Thyroid gland (tissue), 4 donors: ENCODE measurements at regions not wholly inside any gene's neighbourhood (a gene's known extent, or its start where the extent isn't known, plus 50 kb on each side); places are given as distances from the start of the nearest gene placed in this dataset.

Experiments used
- DNase-seq, 2 donors: peaks; one replicate each; pipeline ENCODE4 v3.0.0-alpha.2; 2019
- H3K27ac ChIP-seq, 3 donors: fragments of 200-600 bp; sonication (generic); 1 replicate in 2 of 3; 2 replicates in 1 of 3; pipeline ENCODE4 v1.5.1; 2016 to 2019; ENCODE audit warnings: mild to moderate bottlenecking in 1 of 3, moderate library complexity in 1 of 3
- H3K27me3 ChIP-seq: fragments of 200-600 bp; sonication (generic); one replicate; pipeline ENCODE4 v1.5.1; 2019
- H3K36me3 ChIP-seq, 2 donors: fragments of 200-600 bp; sonication (generic); one replicate each; pipeline ENCODE4 v1.5.1; 2016 to 2019
- H3K4me1 ChIP-seq, 2 donors: fragments of 200-600 bp; sonication (generic); one replicate each; pipeline ENCODE4 v1.5.1; 2017 to 2019
- H3K4me3 ChIP-seq, 3 donors: fragments of 200-600 bp; sonication (generic); replicated peaks in 1 of 3; 1 replicate in 2 of 3; 2 replicates in 1 of 3; pipeline ENCODE4 v1.5.1; 2016; ENCODE audit warnings: mild to moderate bottlenecking in 1 of 3
- H3K9me3 ChIP-seq: fragments of 200-600 bp; sonication (generic); one replicate; pipeline ENCODE4 v1.5.1; 2017
- CTCF ChIP-seq, 6 experiments: fragments of 200-600 bp in 3 of 6; fragments of 450-650 bp in 3 of 6; sonication (generic) in 3 of 6; IDR thresholded peaks; one replicate each; pipeline ENCODE4 v1.5.1; 2016 to 2019; ENCODE audit warnings: antibody characterized with exemption in 6 of 6, mild to moderate bottlenecking in 2 of 6, inconsistent platforms in 1 of 6, moderate library complexity in 1 of 6
- POLR2A ChIP-seq, 2 donors: fragments of 450-650 bp; IDR thresholded peaks; one replicate each; pipeline ENCODE4 v1.6.1; 2017; ENCODE audit warnings: antibody characterized with exemption in 2 of 2, mild to moderate bottlenecking in 2 of 2, moderate library complexity in 1 of 2
- whole genome bisulfite sequencing, 2 donors: methylation state at CpG; one replicate each; pipeline ENCODE4 v1.1.5; 2017; 5-methylcytosine and 5-hydroxymethylcytosine counted together
- intact Hi-C: fragments of 100-400 bp; cut with DNase I; formaldehyde crosslinking; loops from one replicate; pipeline ENCODE4 v1.15.1; 2023

GRCh38 chr11:45450189-45450588, 164.0 kb upstream of the SYT13 start:
- intact Hi-C loops, result no loop called here
- 73 to 83% methylated on average over 3 of the region's 3 CpGs for WGBS, 2 donors
- TF ChIP-seq CTCF (IDR thresholded peaks at IDR 0.05) (no peak), POLR2A (IDR thresholded peaks at IDR 0.05) (no peak)
- no peak overlapping the region for H3K27ac ChIP-seq
- no peaks in the 10 kb centered on the region for H3K36me3 ChIP-seq
- no peaks in the 10 kb centered on the region for H3K4me1 ChIP-seq
- H3K27me3 ChIP-seq, result no peaks in the 10 kb centered on the region
- no peak for DNase-seq
- H3K9me3 ChIP-seq, result no peaks in the 10 kb centered on the region
- no peak overlapping the region for H3K4me3 ChIP-seq

- Histone ChIP-seq H3K9me3 (no peaks in the 10 kb centered on the region), H3K4me1 (no peaks in the 10 kb centered on the region), H3K27ac (no peak overlapping the region), H3K4me3 (no peak overlapping the region), H3K27me3 (no peaks in the 10 kb centered on the region), H3K36me3 (no peaks in the 10 kb centered on the region)
- no peak for DNase-seq
- WGBS, 2 donors, result 89 to 90% methylated on average over 6 to 9 of the region's 9 CpGs
- intact Hi-C loops, result no loop called here
- TF ChIP-seq CTCF (IDR thresholded peaks at IDR 0.05) (no peak), POLR2A (IDR thresholded peaks at IDR 0.05) (no peak)
These were observed 163.0 kb upstream of the SYT13 start for GRCh38 chr11:45449036-45449601.

- intact Hi-C loops, result no loop called here
- no peaks in the 10 kb centered on the region for H3K36me3 ChIP-seq
- no peaks in the 10 kb centered on the region for H3K27me3 ChIP-seq
- H3K27ac ChIP-seq, result no peak overlapping the region
- DNase-seq, result no peak
- H3K9me3 ChIP-seq, result no peaks in the 10 kb centered on the region
- H3K4me3 ChIP-seq, result no peak overlapping the region
- 83 to 87% methylated on average over 5 of the region's 5 CpGs for WGBS, 2 donors
- TF ChIP-seq POLR2A (IDR thresholded peaks at IDR 0.05) (no peak), CTCF (IDR thresholded peaks at IDR 0.05) (no peak)
- H3K4me1 ChIP-seq, result no peaks in the 10 kb centered on the region
These were observed 162.4 kb upstream of the SYT13 start for GRCh38 chr11:45448561-45448960.

- DNase-seq, result no peak
- Histone ChIP-seq H3K4me3 (no peak overlapping the region), H3K27ac (no peak overlapping the region), H3K36me3 (no peaks in the 10 kb centered on the region), H3K27me3 (no peaks in the 10 kb centered on the region), H3K4me1 (no peaks in the 10 kb centered on the region), H3K9me3 (no peaks in the 10 kb centered on the region)
- TF ChIP-seq POLR2A (IDR thresholded peaks at IDR 0.05), result no peak
- no peak for TF ChIP-seq CTCF (IDR thresholded peaks at IDR 0.05)
- WGBS, 2 donors, result 75 to 79% methylated on average over 8 of the region's 8 CpGs
- intact Hi-C loops, result no loop called here
These were observed 160.9 kb upstream of the SYT13 start for GRCh38 chr11:45446998-45447397.

- no peak for TF ChIP-seq POLR2A (IDR thresholded peaks at IDR 0.05)
- TF ChIP-seq CTCF (IDR thresholded peaks at IDR 0.05), result no peak
- intact Hi-C loops, result no loop called here
These were observed 160.3 kb upstream of the SYT13 start for GRCh38 chr11:45446434-45446833.

More at GRCh38 chr11:45446434-45446833, 160.3 kb upstream of the SYT13 start:
- DNase-seq, result no peak
- no peaks in the 10 kb centered on the region for H3K27me3 ChIP-seq
- 89 to 95% methylated on average over 5 of the region's 5 CpGs for WGBS, 2 donors
- no peak overlapping the region for H3K27ac ChIP-seq
- H3K9me3 ChIP-seq, result no peaks in the 10 kb centered on the region
- H3K4me3 ChIP-seq, result no peak overlapping the region
- no peaks in the 10 kb centered on the region for H3K4me1 ChIP-seq
- H3K36me3 ChIP-seq, result no peaks in the 10 kb centered on the region
